Spleen (tissue), 11 donors: ENCODE measurements at regions not wholly inside any gene's neighbourhood (a gene's known extent, or its start where the extent isn't known, plus 50 kb on each side); places are given as distances from the start of the nearest gene placed in this dataset.

Experiments
- DNase-seq: peaks from one replicate; pipeline ENCODE4 v3.0.0-alpha.2; 2020
- H3K27ac ChIP-seq, 8 donors: fragments of 200-600 bp; sonication (generic) in 7 of 8; 1 replicate in 4 of 8; 2 replicates in 4 of 8; pipeline versions ENCODE4 v1.5.0 to v1.8.0; 2016 to 2021; ENCODE audit warnings: inconsistent platforms in 4 of 8, mild to moderate bottlenecking in 4 of 8, moderate library complexity in 1 of 8
- H3K27me3 ChIP-seq, 7 donors: fragments of 200-600 bp; sonication (generic) in 6 of 7; replicated peaks in 1 of 7; 1 replicate in 4 of 7; 2 replicates in 3 of 7; pipeline versions ENCODE4 v1.5.0 to v1.8.0; 2016 to 2021; ENCODE audit warnings: inconsistent platforms in 3 of 7, mild to moderate bottlenecking in 1 of 7
- H3K36me3 ChIP-seq, 6 donors: fragments of 200-600 bp; sonication (generic) in 5 of 6; 1 replicate in 4 of 6; 2 replicates in 2 of 6; pipeline versions ENCODE4 v1.5.0 to v1.8.0; 2016 to 2021; ENCODE audit warnings: inconsistent platforms in 2 of 6
- H3K4me1 ChIP-seq, 6 donors: fragments of 200-600 bp; sonication (generic) in 5 of 6; 1 replicate in 3 of 6; 2 replicates in 3 of 6; pipeline versions ENCODE4 v1.5.0 to v1.8.0; 2016 to 2021; ENCODE audit warnings: inconsistent platforms in 3 of 6
- H3K4me3 ChIP-seq, 8 donors: fragments of 200-600 bp; sonication (generic) in 7 of 8; 1 replicate in 4 of 8; 2 replicates in 4 of 8; pipeline versions ENCODE4 v1.5.0 to v1.8.0; 2016 to 2021; ENCODE audit warnings: inconsistent platforms in 4 of 8, mild to moderate bottlenecking in 4 of 8, moderate library complexity in 2 of 8
- H3K9me3 ChIP-seq, 8 donors: fragments of 200-600 bp; sonication (generic) in 7 of 8; 1 replicate in 4 of 8; 2 replicates in 4 of 8; pipeline versions ENCODE4 v1.5.0 to v1.8.0; 2016 to 2021; ENCODE audit warnings: inconsistent platforms in 4 of 8
- POLR2A ChIP-seq, 3 donors: fragments of 450-650 bp; IDR thresholded peaks; one replicate each; pipeline ENCODE4 v1.5.1; 2017; ENCODE audit warnings: antibody characterized with exemption in 3 of 3, mild to moderate bottlenecking in 1 of 3
- POLR2AphosphoS5 ChIP-seq, 3 donors: sonication (generic); formaldehyde crosslinking; IDR thresholded peaks; one replicate each; pipeline ENCODE4 v1.5.1; 2017; ENCODE audit warnings: antibody characterized with exemption in 3 of 3
- WGBS, 5 donors: extraction: QIAGEN DNeasy Blood & Tissue Kit in 3 of 5; methylation state at CpG; one replicate each; pipeline versions ENCODE4 v1.1.5 to v1.1.7; 2013 to 2018; 5-methylcytosine and 5-hydroxymethylcytosine counted together
- intact Hi-C: fragments of 100-400 bp; cut with DNase I; formaldehyde crosslinking; loops from one replicate; pipeline ENCODE4 v1.15.0; 2023; ENCODE audit warnings: low total_unique reads
- TF ChIP-seq, protein P1 (sequence below), 11 experiments: fragments of 200-600 bp in 7 of 11; fragments of 450-650 bp in 4 of 11; sonication (generic) in 4 of 11; IDR thresholded peaks in 8 of 11; conservative IDR thresholded peaks in 3 of 11; 1 replicate in 7 of 11; 2 replicates in 4 of 11; pipeline versions ENCODE4 v1.4.0 to v1.8.0; 2016 to 2021; ENCODE audit warnings: antibody characterized with exemption in 11 of 11, inconsistent platforms in 4 of 11, mild to moderate bottlenecking in 1 of 11
- donor health status: healthy with polysubstance abuse.
- donor health status: DM: no; HTN: no; CAD: no; lungs with moderate emphysema.
- donor health status: DM: no; HTN: no; CAD: no.
- donor health status: Bipolar disorder and iron deficiency.
- donor health status: healthy.
- donor health status: DM: no; HTN: no; CAD: no.
- donor health status: DM: yes; HTN: yes; CAD: no.

DNA sequence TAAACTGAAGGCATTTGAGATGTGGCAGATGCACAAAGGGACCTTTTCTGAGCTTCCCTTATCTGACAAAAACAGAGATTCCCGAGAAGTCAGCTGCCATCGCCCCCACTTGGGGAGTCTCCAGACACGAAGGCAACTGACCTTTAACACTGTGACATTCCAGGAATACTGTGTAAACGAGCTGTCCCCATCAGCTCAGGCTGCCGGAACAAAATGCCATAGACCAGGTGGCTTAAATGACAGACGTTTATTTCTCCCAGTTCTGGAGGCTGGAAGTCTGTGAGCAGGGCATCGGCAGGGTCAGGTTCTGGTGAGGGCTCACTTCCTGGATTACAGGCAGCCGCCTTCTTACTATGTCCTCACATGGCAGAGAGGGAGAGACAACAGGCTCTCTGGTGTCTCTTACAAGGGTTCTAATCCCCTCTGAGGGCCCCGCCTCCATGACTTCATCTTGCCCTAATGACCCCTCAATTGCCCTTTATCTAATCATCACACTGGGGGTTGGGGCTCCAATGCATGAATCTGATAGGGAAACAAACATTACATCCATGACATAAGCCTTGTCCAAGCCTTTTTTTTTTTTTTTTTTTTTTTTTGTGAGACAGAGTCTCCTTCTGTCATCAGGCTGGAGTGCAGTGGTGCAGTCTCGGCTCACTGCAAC, 178.5 kb upstream of the RPL38 start:
- Histone ChIP-seq H3K27ac (no peak overlapping the region), H3K4me1 (no peaks in the 10 kb centered on the region), H3K4me3 (no peak overlapping the region), H3K36me3 (no peaks in the 10 kb centered on the region), H3K9me3 (no peaks in the 10 kb centered on the region), H3K27me3 (peaks cover 0 to 31% (median 0%) of the 10 kb centered on the region in 7 donors)
- DNase-seq, result no peak
- WGBS, 5 donors, result 47 to 56% (median 51%) methylated on average over 10 of the region's 10 CpGs
- intact Hi-C loops, result no loop called here
- TF ChIP-seq, protein P1, sequence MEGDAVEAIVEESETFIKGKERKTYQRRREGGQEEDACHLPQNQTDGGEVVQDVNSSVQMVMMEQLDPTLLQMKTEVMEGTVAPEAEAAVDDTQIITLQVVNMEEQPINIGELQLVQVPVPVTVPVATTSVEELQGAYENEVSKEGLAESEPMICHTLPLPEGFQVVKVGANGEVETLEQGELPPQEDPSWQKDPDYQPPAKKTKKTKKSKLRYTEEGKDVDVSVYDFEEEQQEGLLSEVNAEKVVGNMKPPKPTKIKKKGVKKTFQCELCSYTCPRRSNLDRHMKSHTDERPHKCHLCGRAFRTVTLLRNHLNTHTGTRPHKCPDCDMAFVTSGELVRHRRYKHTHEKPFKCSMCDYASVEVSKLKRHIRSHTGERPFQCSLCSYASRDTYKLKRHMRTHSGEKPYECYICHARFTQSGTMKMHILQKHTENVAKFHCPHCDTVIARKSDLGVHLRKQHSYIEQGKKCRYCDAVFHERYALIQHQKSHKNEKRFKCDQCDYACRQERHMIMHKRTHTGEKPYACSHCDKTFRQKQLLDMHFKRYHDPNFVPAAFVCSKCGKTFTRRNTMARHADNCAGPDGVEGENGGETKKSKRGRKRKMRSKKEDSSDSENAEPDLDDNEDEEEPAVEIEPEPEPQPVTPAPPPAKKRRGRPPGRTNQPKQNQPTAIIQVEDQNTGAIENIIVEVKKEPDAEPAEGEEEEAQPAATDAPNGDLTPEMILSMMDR (IDR thresholded peaks at IDR 0.05 in 8 of 11, conservative IDR thresholded peaks at IDR 0.05 in 3 of 11), result no peak
- no peak for TF ChIP-seq POLR2A (IDR thresholded peaks at IDR 0.05)
- no peak for TF ChIP-seq POLR2AphosphoS5 (IDR thresholded peaks at IDR 0.05)

DNA sequence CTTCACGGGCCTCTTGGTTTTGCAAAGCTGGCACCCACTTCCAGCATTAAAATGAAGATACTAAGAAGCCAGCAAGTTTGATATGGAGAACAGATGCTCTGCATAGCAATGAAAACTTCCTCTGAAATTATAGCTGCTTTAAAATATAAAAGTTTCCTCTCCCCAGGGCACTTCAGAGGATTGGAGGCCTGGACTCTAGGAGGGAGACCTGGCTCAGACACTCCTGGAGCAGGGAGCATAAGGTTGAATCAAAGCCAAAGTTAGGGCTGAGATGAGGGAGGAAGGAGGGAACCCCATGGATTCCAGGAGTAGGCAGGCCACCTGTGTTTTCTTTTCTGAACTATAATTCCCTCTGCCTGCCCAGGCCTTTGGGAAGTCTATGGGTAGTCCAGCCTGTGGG, 176.0 kb upstream of the RPL38 start:
- Histone ChIP-seq H3K27ac (no peak overlapping the region), H3K27me3 (peaks cover 0 to 56% (median 0%) of the 10 kb centered on the region in 7 donors), H3K36me3 (no peaks in the 10 kb centered on the region), H3K4me1 (no peaks in the 10 kb centered on the region), H3K4me3 (no peak overlapping the region), H3K9me3 (no peaks in the 10 kb centered on the region)
- no peak for DNase-seq
- TF ChIP-seq POLR2AphosphoS5 (IDR thresholded peaks at IDR 0.05), result no peak
- intact Hi-C loops, result no loop called here
- 50 to 64% (median 55%) methylated on average over 1 of the region's 1 CpG for whole genome bisulfite sequencing, 5 donors

- no peaks in the 10 kb centered on the region for H3K36me3 ChIP-seq
- H3K27me3 ChIP-seq, result peaks cover 0 to 58% (median 0%) of the 10 kb centered on the region in 7 donors
- no peak overlapping the region for H3K27ac ChIP-seq
- intact Hi-C loops, result no loop called here
- H3K9me3 ChIP-seq, result no peaks in the 10 kb centered on the region
- WGBS, 5 donors, result 78 to 83% (median 80%) methylated on average over 18 of the region's 18 CpGs
- no peak overlapping the region for H3K4me3 ChIP-seq
- TF ChIP-seq, protein P1 (IDR thresholded peaks at IDR 0.05 in 8 of 11, conservative IDR thresholded peaks at IDR 0.05 in 3 of 11), result no peak
- TF ChIP-seq POLR2AphosphoS5 (IDR thresholded peaks at IDR 0.05) (no peak), POLR2A (IDR thresholded peaks at IDR 0.05) (no peak)
- H3K4me1 ChIP-seq, result no peaks in the 10 kb centered on the region
- DNase-seq, result no peak
Observed at GRCh38 chr17:74028354-74029116, 174.9 kb upstream of the RPL38 start.

- H3K4me1 ChIP-seq, result no peaks in the 10 kb centered on the region
- H3K36me3 ChIP-seq, result no peaks in the 10 kb centered on the region
- intact Hi-C loops, result no loop called here
- H3K27ac ChIP-seq, result no peak overlapping the region
- H3K4me3 ChIP-seq, result no peak overlapping the region
- WGBS, 5 donors, result 78 to 91% (median 85%) methylated on average over 17 of the region's 17 CpGs
- peaks cover 0 to 62% (median 0%) of the 10 kb centered on the region in 7 donors for H3K27me3 ChIP-seq
- TF ChIP-seq, protein P1 (IDR thresholded peaks at IDR 0.05 in 8 of 11, conservative IDR thresholded peaks at IDR 0.05 in 3 of 11), result no peak
- TF ChIP-seq POLR2AphosphoS5 (IDR thresholded peaks at IDR 0.05) (no peak), POLR2A (IDR thresholded peaks at IDR 0.05) (no peak)
- H3K9me3 ChIP-seq, result no peaks in the 10 kb centered on the region
- DNase-seq, result no peak
Observed at GRCh38 chr17:74031316-74032090, 172.0 kb upstream of the RPL38 start.
